Body of pancreas (tissue), 4 donors: ENCODE measurements at regions not wholly inside any gene's neighbourhood (a gene's known extent, or its start where the extent isn't known, plus 50 kb on each side); places are given as distances from the start of the nearest gene placed in this dataset.

Source experiments
- ATAC-seq: fragments of 150-250 bp; one replicate; pipeline ENCODE4 v1.9.1; 2016
- DNase-seq, 4 donors: peaks; one replicate each; pipeline ENCODE4 v3.0.0-alpha.2; 2019
- H3K27ac ChIP-seq, 4 donors: fragments of 200-600 bp; sonication (generic); 1 replicate in 3 of 4; 2 replicates in 1 of 4; pipeline versions ENCODE4 v1.5.1 to v1.6.1; 2016 to 2019; ENCODE audit warnings: mild to moderate bottlenecking in 1 of 4, mixed read lengths in 1 of 4, moderate library complexity in 1 of 4
- H3K27me3 ChIP-seq, 2 donors: fragments of 200-600 bp; sonication (generic); one replicate each; pipeline ENCODE4 v1.6.0; 2016; ENCODE audit warnings: mild to moderate bottlenecking in 1 of 2
- H3K36me3 ChIP-seq, 2 donors: fragments of 200-600 bp; sonication (generic); replicated peaks in 1 of 2; 2 replicates each; pipeline ENCODE4 v1.5.1; 2016; ENCODE audit warnings: low read depth in 2 of 2; ENCODE audit not compliant: insufficient read depth in 1 of 2
- H3K4me1 ChIP-seq: fragments of 200-600 bp; sonication (generic); one replicate; pipeline ENCODE4 v1.6.0; 2016
- H3K4me3 ChIP-seq, 2 donors: fragments of 200-600 bp; sonication (generic); 1 replicate in 1 of 2; 2 replicates in 1 of 2; pipeline ENCODE4 v1.5.1; 2016 to 2019
- H3K9me3 ChIP-seq, 3 donors: fragments of 200-600 bp; sonication (generic); 1 replicate in 2 of 3; 2 replicates in 1 of 3; pipeline ENCODE4 v1.5.1; 2016
- CTCF ChIP-seq, 7 experiments: fragments of 450-650 bp in 4 of 7; fragments of 200-600 bp in 3 of 7; sonication (generic) in 3 of 7; IDR thresholded peaks; one replicate each; pipeline ENCODE4 v1.5.1; 2016 to 2019; ENCODE audit warnings: antibody characterized with exemption in 7 of 7
- POLR2A ChIP-seq, 3 donors: fragments of 450-650 bp; IDR thresholded peaks; one replicate each; pipeline ENCODE4 v1.6.1; 2016; ENCODE audit warnings: antibody characterized with exemption in 3 of 3, mild to moderate bottlenecking in 2 of 3
- WGBS, 2 donors: methylation state at CpG; one replicate each; pipeline ENCODE4 v1.1.5; 2017; 5-methylcytosine and 5-hydroxymethylcytosine counted together
- intact Hi-C: fragments of 100-400 bp; cut with DNase I; formaldehyde crosslinking; loops from one replicate; pipeline ENCODE4 v1.15.1; 2023

- no peak for TF ChIP-seq POLR2A (IDR thresholded peaks at IDR 0.05)
- TF ChIP-seq CTCF (IDR thresholded peaks at IDR 0.05) = no peak
- Histone ChIP-seq H3K27ac (no peak overlapping the region), H3K36me3 (no peaks in the 10 kb centered on the region), H3K27me3 (no peaks in the 10 kb centered on the region), H3K4me1 (peaks cover 32% of the 10 kb centered on the region), H3K4me3 (no peak overlapping the region), H3K9me3 (no peaks in the 10 kb centered on the region)
- ATAC-seq (no peak), DNase-seq (no peak)
- 79 to 88% methylated on average over 8 to 10 of the region's 12 CpGs for WGBS, 2 donors
- intact Hi-C loops = no loop called here
These were observed 66.5 kb downstream of the ADRA2C start for GRCh38 chr4:3832536-3833220.

- H3K4me1 ChIP-seq = peaks cover 25% of the 10 kb centered on the region
These were observed 67.3 kb downstream of the ADRA2C start for GRCh38 chr4:3833326-3833989.

GRCh38 chr4:3834186-3834662, 68.0 kb downstream of the ADRA2C start:
- H3K27me3 ChIP-seq = no peaks in the 10 kb centered on the region
- peaks cover 18% of the 10 kb centered on the region for H3K4me1 ChIP-seq
- TF ChIP-seq POLR2A (IDR thresholded peaks at IDR 0.05) (no peak), CTCF (IDR thresholded peaks at IDR 0.05) (no peak)
- H3K27ac ChIP-seq = no peak overlapping the region
- no peaks in the 10 kb centered on the region for H3K36me3 ChIP-seq
- H3K4me3 ChIP-seq = no peak overlapping the region
- H3K9me3 ChIP-seq = no peaks in the 10 kb centered on the region
- WGBS, 2 donors = 50 to 62% methylated on average over 7 to 15 of the region's 15 CpGs
- DNase-seq = no peak
- intact Hi-C loops = no loop called here
- no peak for ATAC-seq

More at GRCh38 chr4:3833326-3833989, 67.3 kb downstream of the ADRA2C start:
- Histone ChIP-seq H3K4me3 (no peak overlapping the region), H3K27ac (no peak overlapping the region), H3K9me3 (no peaks in the 10 kb centered on the region), H3K36me3 (no peaks in the 10 kb centered on the region), H3K27me3 (no peaks in the 10 kb centered on the region)
- intact Hi-C loops = no loop called here
- no peak for ATAC-seq
- no peak for DNase-seq
- WGBS, 2 donors = 77 to 79% methylated on average over 14 to 17 of the region's 18 CpGs
- TF ChIP-seq POLR2A (IDR thresholded peaks at IDR 0.05) (no peak), CTCF (IDR thresholded peaks at IDR 0.05) (no peak)

GRCh38 chr4:3834663-3835521, 68.7 kb downstream of the ADRA2C start:
- H3K27ac ChIP-seq = no peak overlapping the region
- H3K27me3 ChIP-seq = no peaks in the 10 kb centered on the region
- peaks cover 18% of the 10 kb centered on the region for H3K4me1 ChIP-seq
- no peak for DNase-seq
- no peaks in the 10 kb centered on the region for H3K9me3 ChIP-seq
- ATAC-seq = no peak
- no peak overlapping the region for H3K4me3 ChIP-seq
- intact Hi-C loops = no loop called here
- TF ChIP-seq CTCF (IDR thresholded peaks at IDR 0.05) = no peak
- no peak for TF ChIP-seq POLR2A (IDR thresholded peaks at IDR 0.05)
- H3K36me3 ChIP-seq = no peaks in the 10 kb centered on the region
- WGBS, 2 donors = 68 to 69% methylated on average over 18 of the region's 18 CpGs
